ENCODE measurements at regions not wholly inside any gene's neighbourhood (a gene's known extent, or its start where the extent isn't known, plus 50 kb on each side); places are given as distances from the start of the nearest gene placed in this dataset.

GRCh38 chr20:55273149-55273548, 732.2 kb downstream of the CBLN4 start:
- no peak for TF ChIP-seq CTCF (conservative IDR thresholded peaks at IDR 0.05)
- no peak for DNase-seq
- Mint-ChIP-seq H3K27me3 (ENCODE audit: insufficient read depth) (no peaks in the 10 kb centered on the region), H3K27ac (no peak overlapping the region), H3K9me3 (peaks cover 6% of the 10 kb centered on the region), H3K4me1 (no peaks in the 10 kb centered on the region), H3K4me3 (no peak overlapping the region), H3K36me3 (ENCODE audit: low read depth) (no peaks in the 10 kb centered on the region)
- Histone ChIP-seq H3K27me3 (ENCODE audit: control insufficient read depth, insufficient read depth, low read length, poor library complexity, severe bottlenecking) (no peaks in the 10 kb centered on the region), H3K4me3 (ENCODE audit: low read length) (no peak overlapping the region), H3K36me3 (ENCODE audit: control insufficient read depth, insufficient read depth, low read length) (no peaks in the 10 kb centered on the region), H3K4me1 (ENCODE audit: control insufficient read depth, insufficient read depth, low read length) (no peaks in the 10 kb centered on the region), H3K9me3 (ENCODE audit: control insufficient read depth, low read length) (no peaks in the 10 kb centered on the region), H3K27ac (ENCODE audit: low read depth, low read length) (no peak overlapping the region), H3K9ac (ENCODE audit: extremely low read depth, low read length, poor library complexity, severe bottlenecking) (no peak overlapping the region)

GRCh38 chr20:55271371-55271770, 733.9 kb downstream of the CBLN4 start:
- H3K27me3 ChIP-seq (ENCODE audit: control insufficient read depth, insufficient read depth, low read length, poor library complexity, severe bottlenecking) = no peaks in the 10 kb centered on the region
- no peak overlapping the region for H3K9ac ChIP-seq (ENCODE audit: extremely low read depth, low read length, poor library complexity, severe bottlenecking)
- peaks cover 11% of the 10 kb centered on the region for H3K9me3 ChIP-seq (ENCODE audit: control insufficient read depth, low read length)
- H3K27me3 Mint-ChIP-seq (ENCODE audit: insufficient read depth) = no peaks in the 10 kb centered on the region
- H3K4me3 Mint-ChIP-seq = no peak overlapping the region
- H3K4me1 Mint-ChIP-seq = no peaks in the 10 kb centered on the region
- H3K4me3 ChIP-seq (ENCODE audit: low read length) = no peak overlapping the region
- H3K27ac Mint-ChIP-seq = no peak overlapping the region
- H3K36me3 ChIP-seq (ENCODE audit: control insufficient read depth, insufficient read depth, low read length) = no peaks in the 10 kb centered on the region
- DNase-seq = no peak
- H3K27ac ChIP-seq (ENCODE audit: low read depth, low read length) = no peak overlapping the region
- H3K9me3 Mint-ChIP-seq = peaks cover 6% of the 10 kb centered on the region
- H3K36me3 Mint-ChIP-seq (ENCODE audit: low read depth) = no peaks in the 10 kb centered on the region
- H3K4me1 ChIP-seq (ENCODE audit: control insufficient read depth, insufficient read depth, low read length) = no peaks in the 10 kb centered on the region
- no peak for TF ChIP-seq CTCF (conservative IDR thresholded peaks at IDR 0.05)
- WGBS, 2 experiments (ENCODE audit: insufficient coverage in 1 of 2, insufficient read length in 1 of 2) = 91 to 94% methylated on average over 2 of the region's 2 CpGs

- Mint-ChIP-seq H3K36me3 (ENCODE audit: low read depth) (no peaks in the 10 kb centered on the region), H3K4me1 (no peaks in the 10 kb centered on the region), H3K27me3 (ENCODE audit: insufficient read depth) (no peaks in the 10 kb centered on the region), H3K4me3 (no peak overlapping the region), H3K9me3 (no peaks in the 10 kb centered on the region), H3K27ac (no peak overlapping the region)
- Histone ChIP-seq H3K4me3 (ENCODE audit: low read length) (no peak overlapping the region), H3K4me1 (ENCODE audit: control insufficient read depth, insufficient read depth, low read length) (no peaks in the 10 kb centered on the region), H3K27me3 (ENCODE audit: control insufficient read depth, insufficient read depth, low read length, poor library complexity, severe bottlenecking) (no peaks in the 10 kb centered on the region), H3K9me3 (ENCODE audit: control insufficient read depth, low read length) (peaks cover 19% of the 10 kb centered on the region), H3K36me3 (ENCODE audit: control insufficient read depth, insufficient read depth, low read length) (no peaks in the 10 kb centered on the region), H3K9ac (ENCODE audit: extremely low read depth, low read length, poor library complexity, severe bottlenecking) (no peak overlapping the region), H3K27ac (ENCODE audit: low read depth, low read length) (no peak overlapping the region)
- WGBS, 2 experiments (ENCODE audit: insufficient coverage in 1 of 2, insufficient read length in 1 of 2) = 88% methylated on average over 1 of the region's 1 CpG; no CpG with 5 or more reads in 1 of the 2 experiments
- TF ChIP-seq CTCF (conservative IDR thresholded peaks at IDR 0.05) = no peak
- no peak for DNase-seq
These were observed 735.4 kb downstream of the CBLN4 start for GRCh38 chr20:55269913-55270312.

All from endodermal cell (in vitro differentiated cells).